Stimulated activated CD4-positive, alpha-beta T cell treated with anti-CD3 and anti-CD28 coated beads, Interleukin-2, amount 100 ng/mL, for 24 hours (primary cell): ENCODE measurements at regions not wholly inside any gene's neighbourhood (a gene's known extent, or its start where the extent isn't known, plus 50 kb on each side); places are given as distances from the start of the nearest gene placed in this dataset.

Experiments
- DNase-seq, 2 donors: peaks; one replicate each; pipeline ENCODE4 v3.0.0-alpha.2; 2020

GRCh38 chr7:16045296-16045695 is 358.8 kb upstream of the MEOX2 start:
- DNase-seq = no peak

- no peak for DNase-seq
Observed at GRCh38 chr7:16044645-16045044, 358.2 kb upstream of the MEOX2 start.

- no peak for DNase-seq
Observed at GRCh38 chr7:16040346-16040745, 353.9 kb upstream of the MEOX2 start.

- no peak for DNase-seq
Observed at GRCh38 chr7:16038906-16039305, 352.4 kb upstream of the MEOX2 start.

GRCh38 chr7:16035392-16035791 is 348.9 kb upstream of the MEOX2 start:
- DNase-seq = no peak

GRCh38 chr7:16034866-16035265 is 348.4 kb upstream of the MEOX2 start:
- no peak for DNase-seq

GRCh38 chr7:16034353-16034752 is 347.9 kb upstream of the MEOX2 start:
- DNase-seq = no peak

- no peak for DNase-seq
Observed at GRCh38 chr7:16033233-16033632, 346.8 kb upstream of the MEOX2 start.

- no peak for DNase-seq
Observed at GRCh38 chr7:16028636-16029035, 342.2 kb upstream of the MEOX2 start.

GRCh38 chr7:16028103-16028502 is 341.6 kb upstream of the MEOX2 start:
- no peak for DNase-seq

GRCh38 chr7:16027396-16027795 is 340.9 kb upstream of the MEOX2 start:
- no peak for DNase-seq

GRCh38 chr7:16026253-16027020 is 340.0 kb upstream of the MEOX2 start:
- no peak for DNase-seq

- DNase-seq = no peak
Observed at GRCh38 chr7:16025696-16026095, 339.2 kb upstream of the MEOX2 start.

- no peak for DNase-seq
Observed at GRCh38 chr7:16023503-16023902, 337.0 kb upstream of the MEOX2 start.

GRCh38 chr7:16023046-16023445 is 336.6 kb upstream of the MEOX2 start:
- DNase-seq = no peak

- no peak for DNase-seq
Observed at GRCh38 chr7:16021851-16022250, 335.4 kb upstream of the MEOX2 start.

- no peak for DNase-seq
Observed at GRCh38 chr7:16015981-16016380, 329.5 kb upstream of the MEOX2 start.

- no peak for DNase-seq
Observed at GRCh38 chr7:16014031-16014430, 327.5 kb upstream of the MEOX2 start.

- no peak for DNase-seq
Observed at GRCh38 chr7:16007911-16008310, 321.4 kb upstream of the MEOX2 start.

- DNase-seq = no peak
Observed at GRCh38 chr7:16004702-16005101, 318.2 kb upstream of the MEOX2 start.

GRCh38 chr7:16001477-16001876 is 315.0 kb upstream of the MEOX2 start:
- DNase-seq = no peak

- no peak for DNase-seq
Observed at GRCh38 chr7:15998617-15999016, 312.1 kb upstream of the MEOX2 start.

- DNase-seq = no peak
Observed at GRCh38 chr7:15995027-15995426, 308.5 kb upstream of the MEOX2 start.

- DNase-seq = no peak
Observed at GRCh38 chr7:15989194-15989593, 302.7 kb upstream of the MEOX2 start.
